ENCODE measurements at regions not wholly inside any gene's neighbourhood (a gene's known extent, or its start where the extent isn't known, plus 50 kb on each side); places are given as distances from the start of the nearest gene placed in this dataset.

GRCh38 chr1:199295107-199295506, 656.3 kb downstream of the PTPRC start:
- intact Hi-C loops (cut with DNase I): no loop called here
- Histone ChIP-seq H3K4me3 (no peak overlapping the region), H3K27ac (no peak overlapping the region), H3K36me3 (no peaks in the 10 kb centered on the region), H3K9ac (ENCODE audit: low read depth in 2 of 2, low read length in 2 of 2) (no peak overlapping the region), H3K27me3 (no peaks in the 10 kb centered on the region), H3K9me3 (no peaks in the 10 kb centered on the region), H3K4me1 (no peaks in the 10 kb centered on the region)
- no peak for DNase-seq
- TF ChIP-seq CTCF (IDR thresholded peaks at IDR 0.05): no peak

GRCh38 chr1:199297174-199297573, 658.3 kb downstream of the PTPRC start:
- Histone ChIP-seq H3K9me3 (no peaks in the 10 kb centered on the region), H3K4me1 (no peaks in the 10 kb centered on the region), H3K4me3 (no peak overlapping the region), H3K27ac (no peak overlapping the region), H3K36me3 (no peaks in the 10 kb centered on the region), H3K9ac (ENCODE audit: low read depth in 2 of 2, low read length in 2 of 2) (no peak overlapping the region), H3K27me3 (no peaks in the 10 kb centered on the region)
- intact Hi-C loops (cut with DNase I): no loop called here
- TF ChIP-seq CTCF (IDR thresholded peaks at IDR 0.05): no peak
- DNase-seq: no peak

GRCh38 chr1:199297887-199298286, 659.0 kb downstream of the PTPRC start:
- intact Hi-C loops (cut with DNase I): no loop called here
- no peaks in the 10 kb centered on the region for H3K36me3 ChIP-seq
- TF ChIP-seq CTCF (IDR thresholded peaks at IDR 0.05): no peak
- no peak overlapping the region for H3K27ac ChIP-seq
- no peaks in the 10 kb centered on the region for H3K9me3 ChIP-seq
- no peaks in the 10 kb centered on the region for H3K27me3 ChIP-seq
- H3K9ac ChIP-seq (ENCODE audit: low read depth in 2 of 2, low read length in 2 of 2): no peak overlapping the region
- H3K4me3 ChIP-seq: no peak overlapping the region
- no peaks in the 10 kb centered on the region for H3K4me1 ChIP-seq
- no peak for DNase-seq

- Histone ChIP-seq H3K4me1 (no peaks in the 10 kb centered on the region), H3K36me3 (no peaks in the 10 kb centered on the region), H3K4me3 (no peak overlapping the region), H3K9ac (ENCODE audit: low read depth in 2 of 2, low read length in 2 of 2) (no peak overlapping the region), H3K9me3 (no peaks in the 10 kb centered on the region), H3K27me3 (no peaks in the 10 kb centered on the region), H3K27ac (no peak overlapping the region)
- intact Hi-C loops (cut with DNase I): no loop called here
- no peak for TF ChIP-seq CTCF (IDR thresholded peaks at IDR 0.05)
- no peak for DNase-seq
Measured at GRCh38 chr1:199298825-199299224, 660.0 kb downstream of the PTPRC start.

DNA sequence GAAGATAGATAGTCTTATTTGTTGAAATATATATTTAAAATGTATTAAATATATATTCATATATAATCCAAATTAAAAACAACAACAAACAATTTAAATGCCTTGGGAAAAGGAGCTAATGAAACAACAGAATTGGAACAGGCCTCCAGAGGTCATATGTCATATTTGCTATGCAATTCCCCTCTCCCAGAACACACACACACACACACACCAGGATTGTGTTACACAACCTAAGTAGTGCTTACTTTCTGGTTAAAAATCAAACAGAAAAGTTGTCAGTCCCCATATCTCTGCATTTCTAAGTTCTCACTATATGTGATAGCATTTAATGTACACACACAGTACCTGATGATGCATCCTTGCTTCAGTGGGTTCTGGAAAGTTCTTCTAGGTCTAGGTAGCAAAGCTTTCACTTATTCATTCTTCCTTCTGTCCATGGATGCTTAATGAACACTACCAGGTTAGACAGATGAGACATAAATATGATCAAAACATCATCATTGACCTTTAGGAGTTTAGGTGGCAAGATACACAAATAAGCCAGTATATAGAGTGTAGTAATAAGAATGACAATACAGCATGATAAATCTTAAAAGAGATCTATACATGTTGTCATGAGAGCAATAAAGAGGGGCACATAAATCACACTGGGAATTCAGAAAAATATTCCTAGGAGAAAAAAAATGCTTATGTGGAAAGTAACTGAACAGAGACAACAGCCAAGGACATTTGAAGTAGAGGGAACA, 662.8 kb downstream of the PTPRC start:
- Histone ChIP-seq H3K27ac (no peak overlapping the region), H3K4me1 (no peaks in the 10 kb centered on the region), H3K9me3 (no peaks in the 10 kb centered on the region), H3K4me3 (no peak overlapping the region), H3K36me3 (no peaks in the 10 kb centered on the region), H3K27me3 (no peaks in the 10 kb centered on the region), H3K9ac (ENCODE audit: low read depth in 2 of 2, low read length in 2 of 2) (no peak overlapping the region)
- TF ChIP-seq CTCF (IDR thresholded peaks at IDR 0.05): no peak
- intact Hi-C loops (cut with DNase I): no loop called here
- DNase-seq: no peak

All from colonic mucosa (tissue), 4 donors.